Peyer's patch (tissue), 4 donors: ENCODE measurements at regions not wholly inside any gene's neighbourhood (a gene's known extent, or its start where the extent isn't known, plus 50 kb on each side); places are given as distances from the start of the nearest gene placed in this dataset.

Experiments used
- POLR2A ChIP-seq, 2 donors: fragments of 450-650 bp; IDR thresholded peaks; one replicate each; pipeline ENCODE4 v1.5.1; 2017; ENCODE audit warnings: antibody characterized with exemption in 2 of 2, mild to moderate bottlenecking in 2 of 2, moderate library complexity in 2 of 2
- TF ChIP-seq, protein P1 (sequence below), 6 experiments: fragments of 450-650 bp in 4 of 6; fragments of 200-600 bp in 2 of 6; sonication (generic) in 1 of 6; IDR thresholded peaks; one replicate each; pipeline ENCODE4 v1.5.1; 2017 to 2019; ENCODE audit warnings: antibody characterized with exemption in 6 of 6, mild to moderate bottlenecking in 3 of 6, moderate library complexity in 1 of 6

DNA sequence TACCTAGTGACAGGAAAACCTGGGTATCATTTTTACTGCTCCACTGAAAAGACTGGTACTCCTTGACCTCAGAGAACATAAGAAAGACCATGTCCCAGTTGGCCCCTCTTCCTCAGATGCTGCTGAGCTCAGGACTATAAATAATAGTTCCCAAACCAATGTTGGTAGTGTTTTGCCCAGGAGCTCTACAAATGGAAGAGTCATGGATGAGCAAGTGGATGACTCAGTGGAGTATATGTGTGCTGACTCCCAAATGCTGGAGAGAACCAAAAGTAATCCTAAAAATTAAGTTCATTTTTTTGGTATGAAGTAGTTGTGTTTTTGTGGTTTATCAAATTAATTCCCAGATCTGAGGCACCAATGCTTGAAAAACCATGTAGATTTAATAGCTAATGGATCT lies 482.0 kb downstream of the KCNA4 start:
- TF ChIP-seq, protein P1, sequence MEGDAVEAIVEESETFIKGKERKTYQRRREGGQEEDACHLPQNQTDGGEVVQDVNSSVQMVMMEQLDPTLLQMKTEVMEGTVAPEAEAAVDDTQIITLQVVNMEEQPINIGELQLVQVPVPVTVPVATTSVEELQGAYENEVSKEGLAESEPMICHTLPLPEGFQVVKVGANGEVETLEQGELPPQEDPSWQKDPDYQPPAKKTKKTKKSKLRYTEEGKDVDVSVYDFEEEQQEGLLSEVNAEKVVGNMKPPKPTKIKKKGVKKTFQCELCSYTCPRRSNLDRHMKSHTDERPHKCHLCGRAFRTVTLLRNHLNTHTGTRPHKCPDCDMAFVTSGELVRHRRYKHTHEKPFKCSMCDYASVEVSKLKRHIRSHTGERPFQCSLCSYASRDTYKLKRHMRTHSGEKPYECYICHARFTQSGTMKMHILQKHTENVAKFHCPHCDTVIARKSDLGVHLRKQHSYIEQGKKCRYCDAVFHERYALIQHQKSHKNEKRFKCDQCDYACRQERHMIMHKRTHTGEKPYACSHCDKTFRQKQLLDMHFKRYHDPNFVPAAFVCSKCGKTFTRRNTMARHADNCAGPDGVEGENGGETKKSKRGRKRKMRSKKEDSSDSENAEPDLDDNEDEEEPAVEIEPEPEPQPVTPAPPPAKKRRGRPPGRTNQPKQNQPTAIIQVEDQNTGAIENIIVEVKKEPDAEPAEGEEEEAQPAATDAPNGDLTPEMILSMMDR (IDR thresholded peaks at IDR 0.05): no peak
- TF ChIP-seq POLR2A (IDR thresholded peaks at IDR 0.05): no peak
